D721Med (cell line): ENCODE measurements at regions not wholly inside any gene's neighbourhood (a gene's known extent, or its start where the extent isn't known, plus 50 kb on each side); places are given as distances from the start of the nearest gene placed in this dataset.

Experiments
- DNase-seq: peaks from one replicate; pipeline ENCODE4 v3.0.0; 2011; ENCODE audit warnings: low spot score; ENCODE audit not compliant: insufficient read length
- FAIRE-seq: peaks from 2 replicates; lab custom pipeline; 2011; peaks lifted over from hg19 to GRCh38; lab: Jason Lieb, UNC
- TF ChIP-seq, protein P1 (sequence below): IDR thresholded peaks from 2 replicates; pipeline ENCODE4 v1.5.1; 2012; ENCODE audit warnings: mild to moderate bottlenecking, control low read depth; ENCODE audit not compliant: insufficient read depth; ENCODE audit errors: missing control alignments

GRCh38 chr17:13725288-13725990 lies 123.7 kb upstream of the HS3ST3A1 start:
- no peak for FAIRE-seq
- no peak for DNase-seq
- TF ChIP-seq, protein P1, sequence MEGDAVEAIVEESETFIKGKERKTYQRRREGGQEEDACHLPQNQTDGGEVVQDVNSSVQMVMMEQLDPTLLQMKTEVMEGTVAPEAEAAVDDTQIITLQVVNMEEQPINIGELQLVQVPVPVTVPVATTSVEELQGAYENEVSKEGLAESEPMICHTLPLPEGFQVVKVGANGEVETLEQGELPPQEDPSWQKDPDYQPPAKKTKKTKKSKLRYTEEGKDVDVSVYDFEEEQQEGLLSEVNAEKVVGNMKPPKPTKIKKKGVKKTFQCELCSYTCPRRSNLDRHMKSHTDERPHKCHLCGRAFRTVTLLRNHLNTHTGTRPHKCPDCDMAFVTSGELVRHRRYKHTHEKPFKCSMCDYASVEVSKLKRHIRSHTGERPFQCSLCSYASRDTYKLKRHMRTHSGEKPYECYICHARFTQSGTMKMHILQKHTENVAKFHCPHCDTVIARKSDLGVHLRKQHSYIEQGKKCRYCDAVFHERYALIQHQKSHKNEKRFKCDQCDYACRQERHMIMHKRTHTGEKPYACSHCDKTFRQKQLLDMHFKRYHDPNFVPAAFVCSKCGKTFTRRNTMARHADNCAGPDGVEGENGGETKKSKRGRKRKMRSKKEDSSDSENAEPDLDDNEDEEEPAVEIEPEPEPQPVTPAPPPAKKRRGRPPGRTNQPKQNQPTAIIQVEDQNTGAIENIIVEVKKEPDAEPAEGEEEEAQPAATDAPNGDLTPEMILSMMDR = no peak

DNA sequence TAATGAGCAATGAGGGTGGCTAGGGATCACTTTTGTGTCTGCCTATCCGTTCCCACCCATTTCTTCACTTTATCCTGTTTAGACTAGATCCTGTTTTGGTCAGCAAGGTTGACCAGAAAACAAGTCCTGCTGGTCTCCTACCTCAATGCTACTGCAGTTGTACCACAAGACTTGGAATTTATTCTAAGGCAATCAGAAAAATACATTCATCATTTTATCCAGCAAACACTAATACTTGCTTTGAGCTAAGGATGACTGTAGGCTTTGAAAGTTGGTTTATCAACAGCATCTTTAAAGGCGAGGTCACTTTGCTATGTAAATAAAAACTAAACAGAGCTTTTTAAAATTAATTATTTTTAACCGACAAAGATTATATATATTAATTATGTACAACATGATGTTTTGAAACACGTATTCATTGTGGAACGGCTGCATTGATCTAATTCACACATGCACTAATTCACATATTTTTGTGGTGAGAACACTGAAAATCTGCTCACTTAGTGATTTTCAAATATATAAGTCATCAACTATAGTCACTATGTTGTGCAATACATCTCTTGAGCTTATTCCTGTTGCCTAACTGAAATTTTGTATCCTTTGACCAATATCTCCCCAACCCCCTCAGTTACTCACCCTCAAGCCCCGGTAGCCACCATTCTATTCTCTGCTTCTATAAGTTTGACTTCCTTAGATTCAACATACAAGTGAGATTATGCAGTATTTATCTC lies 125.9 kb upstream of the HS3ST3A1 start:
- FAIRE-seq = no peak
- no peak for DNase-seq
- TF ChIP-seq, protein P1 = no peak

DNA sequence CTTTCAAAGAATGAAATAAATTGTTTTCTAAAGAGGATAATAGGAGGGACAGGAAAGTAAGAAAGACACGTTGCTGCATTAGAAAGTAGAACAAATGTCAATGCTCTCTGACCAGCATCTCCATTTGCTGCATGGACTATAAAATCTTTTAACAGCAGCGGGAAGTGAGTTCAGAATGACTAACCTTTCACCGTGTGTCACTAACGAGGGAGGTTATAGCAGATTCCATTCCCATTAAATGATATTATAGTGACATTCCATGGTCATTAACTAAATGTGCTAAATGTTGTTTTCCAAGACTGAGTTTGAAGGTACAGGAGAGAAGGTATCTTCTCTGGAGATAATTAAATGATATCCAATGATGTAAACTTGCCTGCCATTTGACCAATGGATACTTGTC lies 127.1 kb upstream of the HS3ST3A1 start:
- TF ChIP-seq, protein P1 = no peak
- FAIRE-seq (no peak), DNase-seq (no peak)

DNA sequence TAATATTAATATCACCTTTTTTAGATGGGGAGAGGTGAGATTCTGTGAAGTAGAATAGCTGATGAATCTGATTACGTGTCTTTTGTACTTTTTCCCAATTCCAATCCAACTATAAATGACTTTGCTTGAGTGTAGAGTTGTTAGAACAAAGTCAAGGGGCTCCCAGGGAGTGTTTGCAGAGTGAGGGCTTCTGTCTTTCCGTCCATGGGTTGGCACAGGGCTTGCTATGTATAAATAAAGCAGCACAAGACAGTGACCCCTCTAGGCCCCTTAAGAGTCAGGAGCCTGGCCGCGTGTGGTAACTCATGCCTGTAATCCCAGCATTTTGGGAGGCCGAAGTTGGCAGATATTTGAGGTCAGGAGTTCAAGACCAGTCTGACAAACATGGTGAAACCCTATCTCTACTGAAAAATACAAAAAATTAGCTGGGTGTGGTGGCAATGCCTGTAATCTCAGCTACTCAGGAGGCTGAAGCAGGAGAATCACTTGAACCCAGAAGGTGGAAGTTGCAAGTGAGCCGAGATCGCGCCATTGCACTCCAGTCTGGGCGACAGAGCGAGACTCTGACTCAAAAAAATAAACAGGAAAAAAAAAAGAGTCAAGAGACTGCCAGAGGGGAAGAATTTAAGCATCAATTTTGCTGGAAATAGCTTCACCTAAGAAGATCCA lies 127.9 kb upstream of the HS3ST3A1 start:
- no peak for DNase-seq
- no peak for FAIRE-seq
- TF ChIP-seq, protein P1 = no peak

GRCh38 chr17:13734880-13735279 lies 133.2 kb upstream of the HS3ST3A1 start:
- no peak for FAIRE-seq
- no peak for DNase-seq
- TF ChIP-seq, protein P1 = no peak

DNA sequence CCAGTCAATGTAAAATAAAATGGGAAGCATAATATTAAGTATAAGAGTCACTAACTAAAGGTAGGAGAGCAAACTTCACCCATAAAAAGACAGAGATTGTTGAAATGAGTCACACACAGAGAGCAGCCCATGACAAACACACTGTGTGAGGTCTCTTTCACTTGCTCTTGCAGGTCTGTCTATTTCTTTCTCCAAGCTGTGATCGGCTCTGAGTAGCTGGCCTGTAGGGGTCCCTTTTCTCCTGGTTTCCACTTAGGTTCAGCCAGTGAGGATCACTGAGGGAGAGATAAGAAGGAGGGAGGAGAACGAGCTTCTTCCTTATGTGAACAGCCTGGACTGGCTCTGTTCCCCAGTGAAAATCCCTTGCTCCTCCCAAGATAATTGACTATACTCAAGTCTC lies 133.7 kb upstream of the HS3ST3A1 start:
- FAIRE-seq (no peak), DNase-seq (no peak)
- TF ChIP-seq, protein P1 = no peak
